Nephron progenitor cell (in vitro differentiated cells): ENCODE measurements at regions not wholly inside any gene's neighbourhood (a gene's known extent, or its start where the extent isn't known, plus 50 kb on each side); places are given as distances from the start of the nearest gene placed in this dataset.
A peak's percentile ranks its signal among the peaks of the same experiment; 100 is the strongest.

ENCODE experiments used
- DNase-seq: peaks from one replicate; pipeline ENCODE4 v3.0.0; 2021
- H3K27ac Mint-ChIP-seq: 2 replicates; pipeline ENCODE4 v1.8.0; 2021; ENCODE audit warnings: mild to moderate bottlenecking, moderate library complexity, mixed read lengths
- H3K27me3 Mint-ChIP-seq: 2 replicates; pipeline ENCODE4 v1.8.0; 2021; ENCODE audit warnings: mild to moderate bottlenecking, low read depth, mixed read lengths; ENCODE audit not compliant: poor library complexity
- H3K36me3 Mint-ChIP-seq: 2 replicates; pipeline ENCODE4 v1.8.0; 2021; ENCODE audit warnings: low read depth, mixed read lengths
- H3K4me1 Mint-ChIP-seq: 2 replicates; pipeline ENCODE4 v1.8.0; 2021; ENCODE audit warnings: mixed read lengths
- H3K4me3 Mint-ChIP-seq: 2 replicates; pipeline ENCODE4 v1.8.0; 2021; ENCODE audit warnings: mild to moderate bottlenecking, moderate library complexity, mixed read lengths
- H3K9me3 Mint-ChIP-seq: 2 replicates; pipeline ENCODE4 v1.8.0; 2021; ENCODE audit warnings: mild to moderate bottlenecking, moderate library complexity, mixed read lengths
- CTCF ChIP-seq: fragments of 200-600 bp; sonication (generic); IDR thresholded peaks from 2 replicates; pipeline ENCODE4 v1.5.0; 2021; ENCODE audit warnings: antibody characterized with exemption

- no peak overlapping the region for H3K4me3 Mint-ChIP-seq
- no peak for TF ChIP-seq CTCF
- no peak for DNase-seq
- no peaks in the 10 kb centered on the region for H3K27me3 Mint-ChIP-seq
- no peaks in the 10 kb centered on the region for H3K36me3 Mint-ChIP-seq
- no peaks in the 10 kb centered on the region for H3K4me1 Mint-ChIP-seq
- no peak overlapping the region for H3K27ac Mint-ChIP-seq
- H3K9me3 Mint-ChIP-seq, result no peaks in the 10 kb centered on the region
These were observed 51.9 kb upstream of the OTOL1 start for GRCh38 chr3:161444694-161445077.

- Mint-ChIP-seq H3K27ac (no peak overlapping the region), H3K36me3 (no peaks in the 10 kb centered on the region), H3K4me1 (no peaks in the 10 kb centered on the region), H3K9me3 (no peaks in the 10 kb centered on the region), H3K4me3 (no peak overlapping the region), H3K27me3 (no peaks in the 10 kb centered on the region)
- TF ChIP-seq CTCF, result no peak
- no peak for DNase-seq
These were observed 52.5 kb upstream of the OTOL1 start for GRCh38 chr3:161443921-161444693.

- no peaks in the 10 kb centered on the region for H3K36me3 Mint-ChIP-seq
- no peak for DNase-seq
- H3K27ac Mint-ChIP-seq, result no peak overlapping the region
- peaks cover 1% of the 10 kb centered on the region for H3K9me3 Mint-ChIP-seq
- H3K4me3 Mint-ChIP-seq, result no peak overlapping the region
- TF ChIP-seq CTCF, result no peak
- no peaks in the 10 kb centered on the region for H3K4me1 Mint-ChIP-seq
- H3K27me3 Mint-ChIP-seq, result peaks cover 11% of the 10 kb centered on the region
These were observed 59.0 kb upstream of the SPTSSB start for GRCh38 chr3:161430307-161430706.

GRCh38 chr3:161427347-161427746 lies 56.0 kb upstream of the SPTSSB start:
- no peak overlapping the region for H3K27ac Mint-ChIP-seq
- H3K4me3 Mint-ChIP-seq, result no peak overlapping the region
- no peaks in the 10 kb centered on the region for H3K9me3 Mint-ChIP-seq
- peaks cover 4% of the 10 kb centered on the region for H3K27me3 Mint-ChIP-seq
- no peak for TF ChIP-seq CTCF
- no peaks in the 10 kb centered on the region for H3K36me3 Mint-ChIP-seq
- no peak for DNase-seq
- no peaks in the 10 kb centered on the region for H3K4me1 Mint-ChIP-seq

GRCh38 chr3:161426758-161427157 lies 55.4 kb upstream of the SPTSSB start:
- Mint-ChIP-seq H3K4me1 (no peaks in the 10 kb centered on the region), H3K4me3 (no peak overlapping the region)
- TF ChIP-seq CTCF, result no peak

GRCh38 chr3:161423911-161424522 lies 52.7 kb upstream of the SPTSSB start:
- H3K27me3 Mint-ChIP-seq, result peaks cover 4% of the 10 kb centered on the region
- TF ChIP-seq CTCF, result peak; percentile 83
- H3K9me3 Mint-ChIP-seq, result no peaks in the 10 kb centered on the region
- H3K4me3 Mint-ChIP-seq, result no peak overlapping the region
- peaks cover 16% of the 10 kb centered on the region for H3K4me1 Mint-ChIP-seq
- H3K36me3 Mint-ChIP-seq, result no peaks in the 10 kb centered on the region
- DNase-seq, result no peak
- no peak overlapping the region for H3K27ac Mint-ChIP-seq

More at GRCh38 chr3:161426758-161427157, 55.4 kb upstream of the SPTSSB start:
- peaks cover 4% of the 10 kb centered on the region for H3K27me3 Mint-ChIP-seq
- DNase-seq, result no peak
- H3K36me3 Mint-ChIP-seq, result no peaks in the 10 kb centered on the region
- H3K9me3 Mint-ChIP-seq, result no peaks in the 10 kb centered on the region
- no peak overlapping the region for H3K27ac Mint-ChIP-seq
